NCI-H2081 (cell line): ENCODE measurements at regions not wholly inside any gene's neighbourhood (a gene's known extent, or its start where the extent isn't known, plus 50 kb on each side); places are given as distances from the start of the nearest gene placed in this dataset.
"Not testable (repeated sequence)": the region's sequence is repeated elsewhere in the genome, so short reads cannot be mapped to it uniquely, and the experiment has no call there.

Experiments used
- DNase-seq, 2 experiments: peaks; one replicate each; lab custom pipeline; 2025; lab: John Stamatoyannopoulos, UW

GRCh38 chr7:101146-102046, 91.0 kb upstream of the FAM20C start:
- no peak for DNase-seq

- no peak for DNase-seq
Measured at GRCh38 chr7:102047-102711, 90.2 kb upstream of the FAM20C start.

GRCh38 chr7:102721-103120, 89.7 kb upstream of the FAM20C start:
- no peak for DNase-seq

GRCh38 chr7:103981-104380, 88.4 kb upstream of the FAM20C start:
- not testable (repeated sequence) for DNase-seq

GRCh38 chr7:105002-105401, 87.4 kb upstream of the FAM20C start:
- no peak for DNase-seq

- no peak for DNase-seq
Measured at GRCh38 chr7:106356-106755, 86.0 kb upstream of the FAM20C start.

- no peak for DNase-seq
Measured at GRCh38 chr7:107233-107632, 85.1 kb upstream of the FAM20C start.

GRCh38 chr7:107907-108306, 84.5 kb upstream of the FAM20C start:
- DNase-seq, result no peak

GRCh38 chr7:109094-109493, 83.3 kb upstream of the FAM20C start:
- DNase-seq, result no peak

GRCh38 chr7:109898-110556, 82.3 kb upstream of the FAM20C start:
- DNase-seq, result no peak

GRCh38 chr7:110557-111232, 81.7 kb upstream of the FAM20C start:
- no peak for DNase-seq

GRCh38 chr7:111591-111990, 80.8 kb upstream of the FAM20C start:
- DNase-seq, result no peak

GRCh38 chr7:112881-113280, 79.5 kb upstream of the FAM20C start:
- no peak for DNase-seq

- DNase-seq, result no peak
Measured at GRCh38 chr7:115274-115911, 77.0 kb upstream of the FAM20C start.

GRCh38 chr7:116188-116981, 76.0 kb upstream of the FAM20C start:
- DNase-seq, result no peak

GRCh38 chr7:117836-118614, 74.3 kb upstream of the FAM20C start:
- no peak for DNase-seq

GRCh38 chr7:118615-119391, 73.6 kb upstream of the FAM20C start:
- no peak for DNase-seq

GRCh38 chr7:119392-120163, 72.8 kb upstream of the FAM20C start:
- no peak for DNase-seq
